ENCODE measurements at regions not wholly inside any gene's neighbourhood (a gene's known extent, or its start where the extent isn't known, plus 50 kb on each side); places are given as distances from the start of the nearest gene placed in this dataset.
A peak's percentile ranks its signal among the peaks of the same experiment; 100 is the strongest.

- peaks cover 28% of the 10 kb centered on the region for H3K4me1 Mint-ChIP-seq (ENCODE audit: unreplicated experiment)
- H3K27me3 Mint-ChIP-seq: peaks cover 3% of the 10 kb centered on the region
These were observed 145.2 kb downstream of the RXFP2 start for GRCh38 chr13:31884556-31884955.

GRCh38 chr13:31885994-31886393 is 145.6 kb upstream of the FRY start:
- H3K36me3 Mint-ChIP-seq: no peaks in the 10 kb centered on the region
- H3K27me3 Mint-ChIP-seq: peaks cover 3% of the 10 kb centered on the region
- DNase-seq (ENCODE audit: extremely low spot score, unreplicated experiment): no peak
- H3K9me3 Mint-ChIP-seq: no peaks in the 10 kb centered on the region
- TF ChIP-seq CTCF (conservative IDR thresholded peaks at IDR 0.05): no peak
- H3K4me3 Mint-ChIP-seq: peak overlapping the region; percentile 69
- H3K27ac Mint-ChIP-seq: peak overlapping the region; percentile 51
- H3K4me1 Mint-ChIP-seq (ENCODE audit: unreplicated experiment): peaks cover 28% of the 10 kb centered on the region

More at GRCh38 chr13:31884556-31884955, 145.2 kb downstream of the RXFP2 start:
- TF ChIP-seq CTCF (conservative IDR thresholded peaks at IDR 0.05): no peak
- Mint-ChIP-seq H3K36me3 (no peaks in the 10 kb centered on the region), H3K9me3 (no peaks in the 10 kb centered on the region), H3K4me3 (no peak overlapping the region), H3K27ac (no peak overlapping the region)
- DNase-seq (ENCODE audit: extremely low spot score, unreplicated experiment): no peak

GRCh38 chr13:31887286-31887685 is 144.3 kb upstream of the FRY start:
- TF ChIP-seq CTCF (conservative IDR thresholded peaks at IDR 0.05): no peak
- no peak overlapping the region for H3K27ac Mint-ChIP-seq
- H3K9me3 Mint-ChIP-seq: no peaks in the 10 kb centered on the region
- no peaks in the 10 kb centered on the region for H3K36me3 Mint-ChIP-seq
- H3K4me1 Mint-ChIP-seq (ENCODE audit: unreplicated experiment): peaks cover 28% of the 10 kb centered on the region
- DNase-seq (ENCODE audit: extremely low spot score, unreplicated experiment): no peak
- H3K27me3 Mint-ChIP-seq: peaks cover 3% of the 10 kb centered on the region
- H3K4me3 Mint-ChIP-seq: no peak overlapping the region

GRCh38 chr13:31890946-31891345 is 140.6 kb upstream of the FRY start:
- DNase-seq (ENCODE audit: extremely low spot score, unreplicated experiment): no peak
- Mint-ChIP-seq H3K27me3 (peaks cover under 1% of the 10 kb centered on the region), H3K9me3 (no peaks in the 10 kb centered on the region), H3K4me3 (no peak overlapping the region), H3K4me1 (ENCODE audit: unreplicated experiment) (peaks cover 23% of the 10 kb centered on the region), H3K36me3 (no peaks in the 10 kb centered on the region), H3K27ac (no peak overlapping the region)
- no peak for TF ChIP-seq CTCF (conservative IDR thresholded peaks at IDR 0.05)

GRCh38 chr13:31891472-31891871 is 140.1 kb upstream of the FRY start:
- H3K4me1 Mint-ChIP-seq (ENCODE audit: unreplicated experiment): peaks cover 23% of the 10 kb centered on the region
- DNase-seq (ENCODE audit: extremely low spot score, unreplicated experiment): no peak
- H3K27ac Mint-ChIP-seq: peak overlapping the region; percentile 50
- no peaks in the 10 kb centered on the region for H3K27me3 Mint-ChIP-seq
- no peak overlapping the region for H3K4me3 Mint-ChIP-seq
- no peaks in the 10 kb centered on the region for H3K9me3 Mint-ChIP-seq
- no peak for TF ChIP-seq CTCF (conservative IDR thresholded peaks at IDR 0.05)
- no peaks in the 10 kb centered on the region for H3K36me3 Mint-ChIP-seq

- H3K4me3 Mint-ChIP-seq: no peak overlapping the region
- peaks cover 15% of the 10 kb centered on the region for H3K4me1 Mint-ChIP-seq (ENCODE audit: unreplicated experiment)
- H3K36me3 Mint-ChIP-seq: no peaks in the 10 kb centered on the region
These were observed 136.6 kb upstream of the FRY start for GRCh38 chr13:31894931-31895330.

More at GRCh38 chr13:31894931-31895330, 136.6 kb upstream of the FRY start:
- Mint-ChIP-seq H3K9me3 (no peaks in the 10 kb centered on the region), H3K27ac (no peak overlapping the region), H3K27me3 (no peaks in the 10 kb centered on the region)
- DNase-seq (ENCODE audit: extremely low spot score, unreplicated experiment): no peak
- no peak for TF ChIP-seq CTCF (conservative IDR thresholded peaks at IDR 0.05)
